Upper lobe of left lung (tissue), 4 donors: ENCODE measurements at regions not wholly inside any gene's neighbourhood (a gene's known extent, or its start where the extent isn't known, plus 50 kb on each side); places are given as distances from the start of the nearest gene placed in this dataset.

ENCODE experiments used
- POLR2A ChIP-seq, 4 donors: fragments of 450-650 bp; IDR thresholded peaks; one replicate each; pipeline ENCODE4 v1.5.1; 2016 to 2017; ENCODE audit warnings: antibody characterized with exemption in 4 of 4, mild to moderate bottlenecking in 2 of 4
- TF ChIP-seq, protein P1 (sequence below), 6 experiments: fragments of 450-650 bp in 4 of 6; fragments of 200-600 bp in 2 of 6; sonication (generic) in 2 of 6; IDR thresholded peaks; one replicate each; pipeline ENCODE4 v1.5.1; 2016 to 2019; ENCODE audit warnings: antibody characterized with exemption in 6 of 6

GRCh38 chr1:47630346-47630745 is 192.5 kb downstream of the FOXD2 start:
- TF ChIP-seq, protein P1, sequence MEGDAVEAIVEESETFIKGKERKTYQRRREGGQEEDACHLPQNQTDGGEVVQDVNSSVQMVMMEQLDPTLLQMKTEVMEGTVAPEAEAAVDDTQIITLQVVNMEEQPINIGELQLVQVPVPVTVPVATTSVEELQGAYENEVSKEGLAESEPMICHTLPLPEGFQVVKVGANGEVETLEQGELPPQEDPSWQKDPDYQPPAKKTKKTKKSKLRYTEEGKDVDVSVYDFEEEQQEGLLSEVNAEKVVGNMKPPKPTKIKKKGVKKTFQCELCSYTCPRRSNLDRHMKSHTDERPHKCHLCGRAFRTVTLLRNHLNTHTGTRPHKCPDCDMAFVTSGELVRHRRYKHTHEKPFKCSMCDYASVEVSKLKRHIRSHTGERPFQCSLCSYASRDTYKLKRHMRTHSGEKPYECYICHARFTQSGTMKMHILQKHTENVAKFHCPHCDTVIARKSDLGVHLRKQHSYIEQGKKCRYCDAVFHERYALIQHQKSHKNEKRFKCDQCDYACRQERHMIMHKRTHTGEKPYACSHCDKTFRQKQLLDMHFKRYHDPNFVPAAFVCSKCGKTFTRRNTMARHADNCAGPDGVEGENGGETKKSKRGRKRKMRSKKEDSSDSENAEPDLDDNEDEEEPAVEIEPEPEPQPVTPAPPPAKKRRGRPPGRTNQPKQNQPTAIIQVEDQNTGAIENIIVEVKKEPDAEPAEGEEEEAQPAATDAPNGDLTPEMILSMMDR (IDR thresholded peaks at IDR 0.05): no peak
- no peak for TF ChIP-seq POLR2A (IDR thresholded peaks at IDR 0.05)
